Type B pancreatic cell (in vitro differentiated cells): ENCODE measurements at regions not wholly inside any gene's neighbourhood (a gene's known extent, or its start where the extent isn't known, plus 50 kb on each side); places are given as distances from the start of the nearest gene placed in this dataset.

ENCODE experiments used
- DNase-seq: peaks from one replicate; pipeline ENCODE4 v3.0.0; 2021; ENCODE audit warnings: mixed read lengths; ENCODE audit not compliant: unreplicated experiment; ENCODE audit errors: extremely low spot score
- H3K27ac Mint-ChIP-seq: 2 replicates; pipeline ENCODE4 v1.8.0; 2021; ENCODE audit warnings: mild to moderate bottlenecking, mixed read lengths
- H3K27me3 Mint-ChIP-seq: 2 replicates; pipeline ENCODE4 v1.8.0; 2021; ENCODE audit warnings: mixed read lengths
- H3K36me3 Mint-ChIP-seq: 2 replicates; pipeline ENCODE4 v1.8.0; 2021; ENCODE audit warnings: mixed read lengths
- H3K4me1 Mint-ChIP-seq: one replicate; pipeline ENCODE4 v1.8.0; 2021; ENCODE audit warnings: mixed read lengths; ENCODE audit not compliant: unreplicated experiment
- H3K4me3 Mint-ChIP-seq: 2 replicates; pipeline ENCODE4 v1.8.0; 2021; ENCODE audit warnings: mild to moderate bottlenecking, mixed read lengths
- H3K9me3 Mint-ChIP-seq: 2 replicates; pipeline ENCODE4 v1.8.0; 2021; ENCODE audit warnings: mixed read lengths
- TF ChIP-seq, protein P1 (sequence below): fragments of 200-600 bp; sonication (generic); conservative IDR thresholded peaks from 2 replicates; pipeline ENCODE4 v1.5.0; 2021; ENCODE audit warnings: antibody characterized with exemption, mild to moderate bottlenecking

DNA sequence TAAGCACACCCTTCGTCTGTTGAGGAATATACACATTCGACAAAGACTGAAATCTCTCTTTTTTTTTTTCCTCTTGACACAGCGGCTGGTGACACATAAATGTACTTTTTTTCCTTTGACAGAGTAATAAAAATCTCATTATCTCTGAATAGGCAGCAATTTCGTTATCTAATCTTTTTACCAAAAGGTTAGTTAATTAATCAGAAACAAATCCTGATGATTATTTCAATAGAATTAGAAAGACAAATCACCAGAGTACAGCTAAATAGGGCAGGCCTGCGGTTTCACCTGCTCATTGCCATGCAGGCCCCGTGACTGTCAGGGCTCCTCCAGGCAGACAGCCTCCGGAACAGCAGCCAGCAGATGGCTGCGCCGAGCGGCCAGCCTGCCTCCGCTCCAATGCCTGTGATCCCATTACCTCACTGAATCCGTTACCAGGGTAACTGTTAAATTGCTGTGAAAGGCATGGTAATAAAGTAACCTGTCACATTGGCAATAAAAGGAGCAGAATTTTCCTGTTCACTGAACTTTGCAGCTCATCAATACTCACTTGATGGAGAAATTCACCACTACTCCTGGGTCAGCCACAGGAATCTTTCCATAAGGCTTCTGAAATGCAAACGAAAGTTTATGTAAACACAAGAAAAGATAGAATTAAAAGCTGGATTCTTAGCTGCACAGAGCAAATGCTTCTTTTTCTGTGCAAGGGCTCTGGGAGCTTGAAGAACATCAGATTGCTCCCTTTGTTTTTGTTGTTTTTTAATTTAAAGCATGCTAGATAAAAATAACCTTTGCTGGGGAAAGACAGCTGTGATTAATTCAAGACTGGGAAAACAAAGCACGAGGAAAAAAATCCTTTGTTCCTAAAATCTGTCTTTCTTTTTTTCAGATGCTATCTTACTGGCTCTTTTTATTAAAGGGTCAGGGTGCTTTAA is 666.4 kb upstream of the ZNF608 start:
- peak overlapping the region; percentile 92 for H3K27ac Mint-ChIP-seq
- H3K4me3 Mint-ChIP-seq = peak overlapping the region; percentile 76
- TF ChIP-seq, protein P1, sequence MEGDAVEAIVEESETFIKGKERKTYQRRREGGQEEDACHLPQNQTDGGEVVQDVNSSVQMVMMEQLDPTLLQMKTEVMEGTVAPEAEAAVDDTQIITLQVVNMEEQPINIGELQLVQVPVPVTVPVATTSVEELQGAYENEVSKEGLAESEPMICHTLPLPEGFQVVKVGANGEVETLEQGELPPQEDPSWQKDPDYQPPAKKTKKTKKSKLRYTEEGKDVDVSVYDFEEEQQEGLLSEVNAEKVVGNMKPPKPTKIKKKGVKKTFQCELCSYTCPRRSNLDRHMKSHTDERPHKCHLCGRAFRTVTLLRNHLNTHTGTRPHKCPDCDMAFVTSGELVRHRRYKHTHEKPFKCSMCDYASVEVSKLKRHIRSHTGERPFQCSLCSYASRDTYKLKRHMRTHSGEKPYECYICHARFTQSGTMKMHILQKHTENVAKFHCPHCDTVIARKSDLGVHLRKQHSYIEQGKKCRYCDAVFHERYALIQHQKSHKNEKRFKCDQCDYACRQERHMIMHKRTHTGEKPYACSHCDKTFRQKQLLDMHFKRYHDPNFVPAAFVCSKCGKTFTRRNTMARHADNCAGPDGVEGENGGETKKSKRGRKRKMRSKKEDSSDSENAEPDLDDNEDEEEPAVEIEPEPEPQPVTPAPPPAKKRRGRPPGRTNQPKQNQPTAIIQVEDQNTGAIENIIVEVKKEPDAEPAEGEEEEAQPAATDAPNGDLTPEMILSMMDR = peak; percentile 61
- H3K27me3 Mint-ChIP-seq = peaks cover 15% of the 10 kb centered on the region
- DNase-seq = peak; percentile 85
- H3K9me3 Mint-ChIP-seq = no peaks in the 10 kb centered on the region
- peaks cover 70% of the 10 kb centered on the region for H3K4me1 Mint-ChIP-seq
- no peaks in the 10 kb centered on the region for H3K36me3 Mint-ChIP-seq

DNA sequence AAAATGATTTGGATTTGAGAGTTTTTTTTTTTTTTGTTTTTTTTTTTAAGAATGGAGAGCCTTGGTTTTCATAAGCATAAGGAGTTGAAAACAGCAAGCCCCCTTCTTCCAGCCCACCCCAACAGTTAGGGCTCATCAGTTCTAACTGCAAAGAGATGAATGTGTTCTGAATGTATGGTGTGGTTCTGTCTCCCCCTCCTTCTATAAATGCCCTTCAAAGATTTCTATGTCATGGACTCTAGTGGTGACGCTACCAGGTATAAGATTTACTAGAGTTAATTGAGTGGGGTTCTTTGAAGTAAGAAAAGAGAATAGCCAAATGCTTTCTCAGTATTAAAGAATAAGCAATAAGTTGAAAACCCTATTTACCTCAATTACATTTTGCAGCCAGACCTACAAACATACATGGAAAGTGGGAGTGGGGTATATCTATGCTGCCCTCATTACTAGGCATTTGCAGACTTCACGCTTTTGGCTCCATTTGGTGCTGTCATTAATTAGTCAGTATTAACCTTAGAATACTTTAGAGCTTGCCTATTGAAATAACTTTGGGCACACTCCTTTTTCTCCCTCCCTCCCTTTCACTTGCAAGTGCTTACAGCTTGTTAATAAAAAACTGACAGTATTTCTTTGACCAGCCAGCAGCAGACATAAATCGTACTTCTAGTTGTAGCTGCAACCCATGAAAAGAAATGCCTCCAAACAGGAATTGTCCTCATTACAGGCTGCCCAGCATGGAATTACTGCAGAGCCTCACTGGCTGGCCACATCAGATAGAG is 667.2 kb upstream of the ZNF608 start:
- H3K4me3 Mint-ChIP-seq = peak overlapping the region; percentile 50
- TF ChIP-seq, protein P1 = no peak
- peaks cover 18% of the 10 kb centered on the region for H3K27me3 Mint-ChIP-seq
- H3K36me3 Mint-ChIP-seq = no peaks in the 10 kb centered on the region
- no peak for DNase-seq
- H3K27ac Mint-ChIP-seq = peak overlapping the region; percentile 48
- H3K4me1 Mint-ChIP-seq = peaks cover 65% of the 10 kb centered on the region
- H3K9me3 Mint-ChIP-seq = no peaks in the 10 kb centered on the region

DNA sequence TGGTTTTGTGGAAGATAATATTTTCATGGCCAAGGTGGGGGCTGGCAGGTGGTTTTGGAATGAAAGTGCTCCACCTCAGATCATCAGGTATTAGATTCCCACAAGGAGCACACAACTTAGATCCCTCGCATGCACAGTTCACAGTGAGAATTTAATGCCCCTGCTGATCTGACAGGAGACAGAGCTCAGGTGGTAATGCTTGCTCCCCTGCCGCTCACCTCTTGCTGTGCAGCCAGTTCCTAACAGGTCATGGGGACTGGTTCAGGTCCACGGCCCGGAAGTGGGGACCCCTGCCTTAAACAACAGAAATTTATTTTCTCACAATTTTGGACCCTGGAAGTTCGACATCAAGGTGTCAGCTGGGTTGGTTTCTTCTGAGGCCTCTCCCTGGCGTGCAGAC is 668.7 kb upstream of the ZNF608 start:
- H3K27ac Mint-ChIP-seq = no peak overlapping the region
- peaks cover 51% of the 10 kb centered on the region for H3K4me1 Mint-ChIP-seq
- H3K9me3 Mint-ChIP-seq = no peaks in the 10 kb centered on the region

DNA sequence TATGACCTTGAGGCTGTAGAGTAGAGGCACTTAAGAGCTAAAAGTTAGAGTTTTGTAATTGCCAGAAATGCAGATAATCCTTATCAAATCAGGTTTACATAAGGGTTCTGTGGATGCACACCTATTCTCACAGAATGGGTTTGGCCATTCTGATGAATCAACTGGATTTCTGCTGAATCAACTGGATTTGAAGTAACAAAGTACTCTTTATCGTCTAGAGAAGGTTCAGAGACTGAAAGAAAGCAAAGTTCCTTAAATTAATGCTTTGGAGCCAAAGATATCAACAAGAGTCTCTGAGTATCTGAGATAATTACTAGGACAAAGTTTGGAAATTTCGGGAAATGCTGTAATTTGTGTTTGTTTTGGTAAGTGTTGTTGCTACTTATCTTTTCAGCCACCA is 669.6 kb upstream of the ZNF608 start:
- Mint-ChIP-seq H3K36me3 (no peaks in the 10 kb centered on the region), H3K4me3 (no peak overlapping the region), H3K27ac (no peak overlapping the region), H3K9me3 (no peaks in the 10 kb centered on the region), H3K27me3 (peaks cover 18% of the 10 kb centered on the region), H3K4me1 (peaks cover 42% of the 10 kb centered on the region)
- TF ChIP-seq, protein P1 = no peak
- no peak for DNase-seq

More for the DNA sequence above, 668.7 kb upstream of the ZNF608 start:
- Mint-ChIP-seq H3K27me3 (peaks cover 18% of the 10 kb centered on the region), H3K4me3 (no peak overlapping the region), H3K36me3 (no peaks in the 10 kb centered on the region)
- TF ChIP-seq, protein P1 = no peak
- DNase-seq = no peak

DNA sequence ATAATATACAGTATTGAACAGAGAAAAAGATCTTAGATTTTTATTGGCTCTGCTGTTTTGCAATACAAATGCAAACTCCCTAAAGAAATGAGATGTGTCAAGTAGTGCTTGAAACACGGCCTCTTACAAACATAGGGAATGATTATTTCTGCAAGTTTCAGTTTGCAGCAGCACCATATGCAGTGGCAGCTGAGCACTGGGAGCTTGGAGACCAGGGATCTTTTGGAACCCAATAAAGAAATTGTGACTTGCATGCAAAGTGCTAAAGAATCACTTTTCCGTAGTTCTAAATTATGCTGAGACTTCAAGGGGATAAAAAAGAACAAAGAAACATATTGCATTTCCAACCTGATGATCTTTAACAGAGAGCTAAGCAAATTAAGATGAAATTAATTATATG is 674.6 kb upstream of the ZNF608 start:
- H3K27ac Mint-ChIP-seq = no peak overlapping the region
- TF ChIP-seq, protein P1 = no peak
- H3K27me3 Mint-ChIP-seq = peaks cover 16% of the 10 kb centered on the region
- no peaks in the 10 kb centered on the region for H3K36me3 Mint-ChIP-seq
- H3K4me3 Mint-ChIP-seq = no peak overlapping the region
- H3K4me1 Mint-ChIP-seq = peaks cover 23% of the 10 kb centered on the region
- H3K9me3 Mint-ChIP-seq = peaks cover under 1% of the 10 kb centered on the region
- no peak for DNase-seq
